ENCODE measurements at regions not wholly inside any gene's neighbourhood (a gene's known extent, or its start where the extent isn't known, plus 50 kb on each side); places are given as distances from the start of the nearest gene placed in this dataset.

DNA sequence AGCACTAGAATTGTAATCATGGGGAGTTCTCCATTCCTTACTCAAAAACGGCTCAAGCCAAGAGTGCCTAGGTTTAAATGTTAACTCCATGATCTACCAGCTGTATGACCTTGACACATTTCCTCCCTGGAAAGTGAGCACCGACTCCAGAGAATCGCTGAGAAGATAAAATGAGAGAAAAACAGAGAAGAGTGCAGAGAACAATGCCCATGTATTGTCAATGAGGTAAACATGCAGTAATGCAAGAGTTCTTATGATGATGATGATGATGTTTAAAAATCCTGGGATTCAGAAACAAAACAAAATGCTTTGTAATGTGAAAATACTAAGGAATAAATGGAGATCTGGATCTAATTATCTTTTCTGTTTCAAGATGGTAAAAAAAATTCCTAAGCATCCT is 64.8 kb upstream of the BEND6 start (continued):
- TF ChIP-seq ZBTB33 (IDR thresholded peaks at IDR 0.05): no peak
- no peak for TF ChIP-seq JUND (IDR thresholded peaks at IDR 0.05)
- TF ChIP-seq HNF4A (conservative IDR thresholded peaks at IDR 0.05): no peak
- TF ChIP-seq RXRA (IDR thresholded peaks at IDR 0.05): no peak

DNA sequence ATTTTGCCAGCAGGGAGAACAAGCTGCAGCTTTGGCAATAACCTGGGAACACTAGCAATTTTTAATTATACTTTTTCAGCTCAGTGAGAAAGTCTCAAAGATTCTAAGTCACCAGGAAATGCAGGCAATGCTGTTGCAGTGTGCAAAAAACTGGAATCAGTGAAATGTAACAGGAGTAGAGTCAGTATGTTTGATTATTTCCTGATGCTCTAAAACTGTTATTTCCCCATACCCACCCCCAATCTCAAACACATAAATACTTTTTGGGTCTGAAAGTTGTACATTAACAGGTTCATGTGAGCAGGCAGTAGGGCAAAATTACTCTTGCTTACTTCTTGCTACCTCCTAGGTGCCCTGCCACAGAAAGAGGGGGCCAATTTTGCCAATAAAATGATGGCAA is 65.4 kb upstream of the BEND6 start:
- Histone ChIP-seq H3K9me3 (ENCODE audit: control insufficient read depth in 4 of 4, low read length in 3 of 4) (no peaks in the 10 kb centered on the region), H3K27me3 (ENCODE audit: control insufficient read depth in 4 of 4, insufficient read depth in 4 of 4, low read length in 3 of 4) (no peaks in the 10 kb centered on the region), H3K9ac (ENCODE audit: low read depth in 1 of 2, low read length in 2 of 2) (no peak overlapping the region), H3K4me1 (ENCODE audit: control insufficient read depth in 4 of 4, insufficient read depth in 4 of 4, low read length in 3 of 4) (no peaks in the 10 kb centered on the region), H3K4me3 (ENCODE audit: low read depth in 1 of 3, low read length in 3 of 3) (no peak overlapping the region), H3K36me3 (ENCODE audit: control insufficient read depth in 4 of 4, insufficient read depth in 3 of 4, low read depth in 1 of 4, low read length in 3 of 4) (no peaks in the 10 kb centered on the region), H3K27ac (ENCODE audit: low read depth in 1 of 2, low read length in 2 of 2) (no peak overlapping the region)
- no peak for TF ChIP-seq YY1 (IDR thresholded peaks at IDR 0.05)
- TF ChIP-seq TAF1 (conservative IDR thresholded peaks at IDR 0.05): no peak
- no peak for TF ChIP-seq EGR1 (IDR thresholded peaks at IDR 0.05; ENCODE audit: low read depth in 2 of 2)
- TF ChIP-seq ZBTB33 (IDR thresholded peaks at IDR 0.05): no peak
- TF ChIP-seq, protein P1, sequence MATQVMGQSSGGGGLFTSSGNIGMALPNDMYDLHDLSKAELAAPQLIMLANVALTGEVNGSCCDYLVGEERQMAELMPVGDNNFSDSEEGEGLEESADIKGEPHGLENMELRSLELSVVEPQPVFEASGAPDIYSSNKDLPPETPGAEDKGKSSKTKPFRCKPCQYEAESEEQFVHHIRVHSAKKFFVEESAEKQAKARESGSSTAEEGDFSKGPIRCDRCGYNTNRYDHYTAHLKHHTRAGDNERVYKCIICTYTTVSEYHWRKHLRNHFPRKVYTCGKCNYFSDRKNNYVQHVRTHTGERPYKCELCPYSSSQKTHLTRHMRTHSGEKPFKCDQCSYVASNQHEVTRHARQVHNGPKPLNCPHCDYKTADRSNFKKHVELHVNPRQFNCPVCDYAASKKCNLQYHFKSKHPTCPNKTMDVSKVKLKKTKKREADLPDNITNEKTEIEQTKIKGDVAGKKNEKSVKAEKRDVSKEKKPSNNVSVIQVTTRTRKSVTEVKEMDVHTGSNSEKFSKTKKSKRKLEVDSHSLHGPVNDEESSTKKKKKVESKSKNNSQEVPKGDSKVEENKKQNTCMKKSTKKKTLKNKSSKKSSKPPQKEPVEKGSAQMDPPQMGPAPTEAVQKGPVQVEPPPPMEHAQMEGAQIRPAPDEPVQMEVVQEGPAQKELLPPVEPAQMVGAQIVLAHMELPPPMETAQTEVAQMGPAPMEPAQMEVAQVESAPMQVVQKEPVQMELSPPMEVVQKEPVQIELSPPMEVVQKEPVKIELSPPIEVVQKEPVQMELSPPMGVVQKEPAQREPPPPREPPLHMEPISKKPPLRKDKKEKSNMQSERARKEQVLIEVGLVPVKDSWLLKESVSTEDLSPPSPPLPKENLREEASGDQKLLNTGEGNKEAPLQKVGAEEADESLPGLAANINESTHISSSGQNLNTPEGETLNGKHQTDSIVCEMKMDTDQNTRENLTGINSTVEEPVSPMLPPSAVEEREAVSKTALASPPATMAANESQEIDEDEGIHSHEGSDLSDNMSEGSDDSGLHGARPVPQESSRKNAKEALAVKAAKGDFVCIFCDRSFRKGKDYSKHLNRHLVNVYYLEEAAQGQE (IDR thresholded peaks at IDR 0.05): no peak
- TF ChIP-seq SP1 (IDR thresholded peaks at IDR 0.05): no peak
- TF ChIP-seq ATF3 (IDR thresholded peaks at IDR 0.05): no peak
- no peak for TF ChIP-seq JUND (IDR thresholded peaks at IDR 0.05)
- no peak for TF ChIP-seq HNF4G (IDR thresholded peaks at IDR 0.05)
- no peak for TF ChIP-seq GABPA (IDR thresholded peaks at IDR 0.05 in 1 of 2, conservative IDR thresholded peaks at IDR 0.05 in 1 of 2)
- TF ChIP-seq, protein P2, sequence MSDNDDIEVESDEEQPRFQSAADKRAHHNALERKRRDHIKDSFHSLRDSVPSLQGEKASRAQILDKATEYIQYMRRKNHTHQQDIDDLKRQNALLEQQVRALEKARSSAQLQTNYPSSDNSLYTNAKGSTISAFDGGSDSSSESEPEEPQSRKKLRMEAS (IDR thresholded peaks at IDR 0.05): no peak
- no peak for TF ChIP-seq RAD21 (IDR thresholded peaks at IDR 0.05)
- no peak for TF ChIP-seq FOXA1 (IDR thresholded peaks at IDR 0.05)
- TF ChIP-seq RXRA (IDR thresholded peaks at IDR 0.05): no peak
- TF ChIP-seq CTCF (IDR thresholded peaks at IDR 0.05; ENCODE audit: low read depth, low read length, missing input control): no peak
- no peak for DNase-seq (ENCODE audit: low spot score)
